SU-DHL-6 (cell line): ENCODE measurements at regions not wholly inside any gene's neighbourhood (a gene's known extent, or its start where the extent isn't known, plus 50 kb on each side); places are given as distances from the start of the nearest gene placed in this dataset.

Experiments
- H2AFZ ChIP-seq: fragments of 200-600 bp; sonication (generic); 2 replicates; pipeline ENCODE4 v1.6.1; 2014; ENCODE audit warnings: low read depth, mild to moderate bottlenecking, moderate library complexity, mixed read lengths, antibody characterized with exemption, low read length; ENCODE audit not compliant: severe bottlenecking
- H3F3A ChIP-seq: fragments of 200-600 bp; shearing (Covaris generic); 2 replicates; pipeline ENCODE4 v1.6.0; 2016; ENCODE audit warnings: antibody characterized with exemption, mild to moderate bottlenecking; ENCODE audit not compliant: insufficient read depth
- H3K27ac ChIP-seq: fragments of 200-600 bp; sonication (generic); 2 replicates; pipeline ENCODE4 v1.5.1; 2016; ENCODE audit warnings: low read depth, mild to moderate bottlenecking, low read length, moderate library complexity, mixed read lengths
- H3K27me3 ChIP-seq: fragments of 200-600 bp; sonication (generic), shearing (Covaris generic); 2 replicates; pipeline ENCODE4 v1.6.0; 2014; ENCODE audit warnings: mild to moderate bottlenecking, low read length
- H3K36me3 ChIP-seq: fragments of 200-600 bp; sonication (generic); 2 replicates; pipeline ENCODE4 v1.6.1; 2014; ENCODE audit warnings: mild to moderate bottlenecking, low read length, mixed read lengths
- H3K4me2 ChIP-seq: fragments of 300-600, 200-600 bp; shearing (Covaris generic), sonication (generic); 2 replicates; pipeline ENCODE4 v1.6.0; 2014; ENCODE audit warnings: low read length, low read depth, mild to moderate bottlenecking; ENCODE audit not compliant: poor library complexity, severe bottlenecking
- H3K4me3 ChIP-seq: fragments of 200-600 bp; sonication (generic); 2 replicates; pipeline ENCODE4 v1.5.1; 2014; ENCODE audit warnings: antibody characterized with exemption, low read length, mild to moderate bottlenecking, mixed read lengths; ENCODE audit not compliant: insufficient read depth, poor library complexity, severe bottlenecking
- H3K79me2 ChIP-seq: fragments of 200-600 bp; sonication (generic); 2 replicates; pipeline ENCODE4 v1.6.1; 2014; ENCODE audit warnings: mild to moderate bottlenecking, low read length, moderate library complexity; ENCODE audit not compliant: insufficient read depth
- H3K9ac ChIP-seq: fragments of 200-600 bp; sonication (generic); 2 replicates; pipeline ENCODE4 v1.7.0; 2014; ENCODE audit warnings: mild to moderate bottlenecking, low read length
- H3K9me2 ChIP-seq: fragments of 200-600 bp; sonication (generic); replicated peaks from 2 replicates; pipeline ENCODE4 v1.6.1; 2014; ENCODE audit warnings: low read length; ENCODE audit not compliant: insufficient read depth
- H3K9me3 ChIP-seq: fragments of 200-600 bp; sonication (generic); 2 replicates; pipeline ENCODE4 v1.6.1; 2014; ENCODE audit warnings: low read length, mixed read lengths; ENCODE audit not compliant: insufficient read depth
- H4K20me1 ChIP-seq: fragments of 200-600 bp; sonication (generic); 2 replicates; pipeline ENCODE4 v1.6.1; 2014; ENCODE audit warnings: low read depth, mild to moderate bottlenecking, antibody characterized with exemption, low read length, moderate library complexity, mixed read lengths
- CTCF ChIP-seq: fragments of 200-600 bp; sonication (generic); IDR thresholded peaks from one replicate; pipeline ENCODE4 v1.5.1; 2017; ENCODE audit warnings: antibody characterized with exemption, mild to moderate bottlenecking, low read length, moderate library complexity; ENCODE audit not compliant: insufficient read depth, poor library complexity, severe bottlenecking
- EZH2phosphoT487 ChIP-seq: fragments of 200-600 bp; sonication (generic), shearing (Covaris generic); conservative IDR thresholded peaks from 2 replicates; pipeline ENCODE4 v1.6.1; 2018; ENCODE audit warnings: mild to moderate bottlenecking, antibody characterized with exemption, low read length, moderate library complexity, mixed read lengths

GRCh38 chr10:124280916-124281315 lies 137.8 kb downstream of the OAT start:
- no peaks in the 10 kb centered on the region for H3K27me3 ChIP-seq
- no peak overlapping the region for H3K4me2 ChIP-seq
- no peak overlapping the region for H3K27ac ChIP-seq
- H3K79me2 ChIP-seq: no peaks in the 10 kb centered on the region
- no peak overlapping the region for H3K9ac ChIP-seq
- TF ChIP-seq EZH2phosphoT487 (no peak), CTCF (no peak)
- no peaks in the 10 kb centered on the region for H3K9me3 ChIP-seq
- H2AFZ ChIP-seq: no peak overlapping the region
- no peaks in the 10 kb centered on the region for H3K9me2 ChIP-seq
- no peak overlapping the region for H3K4me3 ChIP-seq
- H4K20me1 ChIP-seq: no peaks in the 10 kb centered on the region
- H3F3A ChIP-seq: no peaks in the 10 kb centered on the region
- no peaks in the 10 kb centered on the region for H3K36me3 ChIP-seq

- Histone ChIP-seq H3K4me3 (no peak overlapping the region), H3K9me2 (no peaks in the 10 kb centered on the region), H3K36me3 (no peaks in the 10 kb centered on the region), H3K27me3 (no peaks in the 10 kb centered on the region), H3K27ac (no peak overlapping the region), H4K20me1 (no peaks in the 10 kb centered on the region), H2AFZ (no peak overlapping the region), H3K9ac (no peak overlapping the region), H3K9me3 (no peaks in the 10 kb centered on the region), H3K4me2 (no peak overlapping the region), H3F3A (no peaks in the 10 kb centered on the region), H3K79me2 (no peaks in the 10 kb centered on the region)
- no peak for TF ChIP-seq CTCF
- TF ChIP-seq EZH2phosphoT487: no peak
Observed at GRCh38 chr10:124279882-124280281, 138.8 kb downstream of the OAT start.

GRCh38 chr10:124279298-124279697 lies 139.4 kb downstream of the OAT start:
- Histone ChIP-seq H3K9me2 (no peaks in the 10 kb centered on the region), H4K20me1 (no peaks in the 10 kb centered on the region), H3K27ac (no peak overlapping the region), H3K36me3 (no peaks in the 10 kb centered on the region), H3F3A (no peaks in the 10 kb centered on the region), H3K4me3 (no peak overlapping the region), H3K79me2 (no peaks in the 10 kb centered on the region), H3K27me3 (no peaks in the 10 kb centered on the region), H2AFZ (no peak overlapping the region), H3K9me3 (no peaks in the 10 kb centered on the region), H3K4me2 (no peak overlapping the region), H3K9ac (no peak overlapping the region)
- TF ChIP-seq EZH2phosphoT487 (no peak), CTCF (no peak)
